ENCODE measurements at regions not wholly inside any gene's neighbourhood (a gene's known extent, or its start where the extent isn't known, plus 50 kb on each side); places are given as distances from the start of the nearest gene placed in this dataset.

GRCh38 chr7:81081616-81082015 lies 162.8 kb upstream of the SEMA3C start:
- TF ChIP-seq USF1 (IDR thresholded peaks at IDR 0.05), result no peak
- no peak for TF ChIP-seq FOXM1 (IDR thresholded peaks at IDR 0.05; ENCODE audit: borderline replicate concordance, low read depth)
- no peak for TF ChIP-seq EGR1 (IDR thresholded peaks at IDR 0.05)
- no peak for TF ChIP-seq EP300 (IDR thresholded peaks at IDR 0.05; ENCODE audit: borderline replicate concordance)
- TF ChIP-seq MAX (IDR thresholded peaks at IDR 0.05), result no peak
- no peak for TF ChIP-seq YY1 (IDR thresholded peaks at IDR 0.05; ENCODE audit: low read depth)
- no peak for TF ChIP-seq REST (IDR thresholded peaks at IDR 0.05; ENCODE audit: low read depth)

Data from Ishikawa (cell line).